Left ventricle myocardium inferior (tissue), 1 donor: ENCODE measurements at regions not wholly inside any gene's neighbourhood (a gene's known extent, or its start where the extent isn't known, plus 50 kb on each side); places are given as distances from the start of the nearest gene placed in this dataset.

Experiments
- DNase-seq: peaks from one replicate; pipeline ENCODE4 v3.0.0-alpha.2; 2020
- H3K27ac ChIP-seq: fragments of 200-600 bp; replicated peaks from 2 replicates; pipeline ENCODE4 v1.8.0; 2021
- H3K27me3 ChIP-seq: fragments of 200-600 bp; 2 replicates; pipeline ENCODE4 v1.8.0; 2021; ENCODE audit warnings: low read depth
- H3K36me3 ChIP-seq: fragments of 200-600 bp; 2 replicates; pipeline ENCODE4 v1.8.0; 2021
- H3K4me1 ChIP-seq: fragments of 200-600 bp; 2 replicates; pipeline ENCODE4 v1.8.0; 2021
- H3K4me3 ChIP-seq: fragments of 200-600 bp; 2 replicates; pipeline ENCODE4 v1.8.0; 2021; ENCODE audit warnings: mild to moderate bottlenecking, moderate library complexity
- H3K9me3 ChIP-seq: fragments of 200-600 bp; replicated peaks from 2 replicates; pipeline ENCODE4 v1.8.0; 2021
- intact Hi-C: fragments of 100-400 bp; cut with micrococcal nuclease; formaldehyde crosslinking; loops from one replicate; pipeline ENCODE4 v1.11.0; 2022
- TF ChIP-seq, protein P1 (sequence below): fragments of 200-600 bp; IDR thresholded peaks from 2 replicates; pipeline ENCODE4 v1.8.0; 2021; ENCODE audit warnings: antibody characterized with exemption, mild to moderate bottlenecking, borderline replicate concordance
- donor health status: DM: no; HTN: yes; CAD: no; lungs with severe emphysema.

DNA sequence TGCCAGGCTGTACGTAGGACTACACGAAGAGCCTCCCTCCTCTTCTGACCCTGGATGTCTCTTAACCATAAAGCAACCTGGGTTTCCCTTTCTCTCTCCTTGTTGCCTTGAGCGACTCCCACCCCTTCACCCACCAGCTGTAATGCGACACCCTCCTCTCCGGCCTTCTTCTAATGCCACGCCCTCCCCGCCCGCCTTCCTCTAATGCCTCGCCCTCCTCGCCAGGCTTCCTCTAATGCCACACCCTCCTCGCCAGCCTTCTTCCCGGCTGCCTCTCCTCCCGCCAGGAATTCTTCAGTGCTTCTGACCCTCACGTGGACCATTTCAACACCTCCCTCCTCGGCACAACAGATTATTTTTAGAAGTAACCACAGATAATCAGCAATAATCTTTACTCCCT is 348.5 kb upstream of the SHH start:
- no peaks in the 10 kb centered on the region for H3K36me3 ChIP-seq
- intact Hi-C loops = no loop called here
- DNase-seq = no peak
- H3K9me3 ChIP-seq = no peaks in the 10 kb centered on the region
- H3K27me3 ChIP-seq = peaks cover 52% of the 10 kb centered on the region
- H3K4me3 ChIP-seq = no peak overlapping the region
- H3K4me1 ChIP-seq = no peaks in the 10 kb centered on the region
- no peak overlapping the region for H3K27ac ChIP-seq
- TF ChIP-seq, protein P1, sequence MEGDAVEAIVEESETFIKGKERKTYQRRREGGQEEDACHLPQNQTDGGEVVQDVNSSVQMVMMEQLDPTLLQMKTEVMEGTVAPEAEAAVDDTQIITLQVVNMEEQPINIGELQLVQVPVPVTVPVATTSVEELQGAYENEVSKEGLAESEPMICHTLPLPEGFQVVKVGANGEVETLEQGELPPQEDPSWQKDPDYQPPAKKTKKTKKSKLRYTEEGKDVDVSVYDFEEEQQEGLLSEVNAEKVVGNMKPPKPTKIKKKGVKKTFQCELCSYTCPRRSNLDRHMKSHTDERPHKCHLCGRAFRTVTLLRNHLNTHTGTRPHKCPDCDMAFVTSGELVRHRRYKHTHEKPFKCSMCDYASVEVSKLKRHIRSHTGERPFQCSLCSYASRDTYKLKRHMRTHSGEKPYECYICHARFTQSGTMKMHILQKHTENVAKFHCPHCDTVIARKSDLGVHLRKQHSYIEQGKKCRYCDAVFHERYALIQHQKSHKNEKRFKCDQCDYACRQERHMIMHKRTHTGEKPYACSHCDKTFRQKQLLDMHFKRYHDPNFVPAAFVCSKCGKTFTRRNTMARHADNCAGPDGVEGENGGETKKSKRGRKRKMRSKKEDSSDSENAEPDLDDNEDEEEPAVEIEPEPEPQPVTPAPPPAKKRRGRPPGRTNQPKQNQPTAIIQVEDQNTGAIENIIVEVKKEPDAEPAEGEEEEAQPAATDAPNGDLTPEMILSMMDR = no peak

DNA sequence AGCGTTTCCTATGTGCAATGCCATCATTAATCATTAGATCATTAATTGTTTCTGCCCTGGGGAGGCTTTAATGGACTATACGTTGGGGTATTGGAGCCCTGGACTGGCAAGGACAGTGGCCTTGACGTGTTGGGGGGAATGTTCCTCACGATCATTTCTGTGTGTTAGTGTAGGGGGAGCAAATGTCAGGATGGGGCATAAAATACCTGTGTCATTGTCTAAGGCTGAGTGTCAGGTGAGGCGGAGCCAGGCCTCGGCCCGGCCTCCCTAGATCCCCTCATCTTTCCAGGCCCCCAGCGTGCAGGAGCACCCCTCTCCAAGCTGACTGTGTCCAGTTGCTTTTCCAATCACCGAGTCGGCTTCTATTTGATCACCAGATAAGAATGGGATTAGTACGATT is 346.4 kb upstream of the SHH start:
- Histone ChIP-seq H3K27me3 (peaks cover 52% of the 10 kb centered on the region), H3K4me1 (no peaks in the 10 kb centered on the region), H3K4me3 (no peak overlapping the region), H3K36me3 (no peaks in the 10 kb centered on the region), H3K27ac (no peak overlapping the region), H3K9me3 (no peaks in the 10 kb centered on the region)
- TF ChIP-seq, protein P1 = no peak
- DNase-seq = no peak
- intact Hi-C loops = no loop called here

DNA sequence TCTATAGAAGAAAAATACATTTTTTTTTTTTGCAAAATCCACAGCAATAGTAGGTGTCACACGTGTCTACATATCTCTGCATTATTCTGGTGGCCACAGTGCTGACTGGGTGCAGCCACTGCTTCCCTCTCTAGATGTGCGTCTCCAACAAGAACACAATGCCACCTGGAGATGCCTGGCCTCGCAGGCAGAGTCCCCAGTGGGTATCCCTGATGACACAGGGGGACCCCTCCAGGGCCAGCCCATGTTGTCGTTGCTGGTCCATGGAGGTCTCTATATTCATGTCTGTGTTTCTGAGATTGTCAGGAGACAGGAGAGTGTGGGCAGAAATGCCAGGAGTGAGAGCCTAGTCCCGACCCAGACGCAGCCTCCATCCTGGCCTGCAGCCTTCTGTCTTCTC is 345.9 kb upstream of the SHH start:
- Histone ChIP-seq H3K4me3 (no peak overlapping the region), H3K27ac (no peak overlapping the region), H3K36me3 (no peaks in the 10 kb centered on the region), H3K27me3 (peaks cover 52% of the 10 kb centered on the region), H3K4me1 (no peaks in the 10 kb centered on the region), H3K9me3 (no peaks in the 10 kb centered on the region)
- TF ChIP-seq, protein P1 = no peak
- no peak for DNase-seq
- intact Hi-C loops = no loop called here

DNA sequence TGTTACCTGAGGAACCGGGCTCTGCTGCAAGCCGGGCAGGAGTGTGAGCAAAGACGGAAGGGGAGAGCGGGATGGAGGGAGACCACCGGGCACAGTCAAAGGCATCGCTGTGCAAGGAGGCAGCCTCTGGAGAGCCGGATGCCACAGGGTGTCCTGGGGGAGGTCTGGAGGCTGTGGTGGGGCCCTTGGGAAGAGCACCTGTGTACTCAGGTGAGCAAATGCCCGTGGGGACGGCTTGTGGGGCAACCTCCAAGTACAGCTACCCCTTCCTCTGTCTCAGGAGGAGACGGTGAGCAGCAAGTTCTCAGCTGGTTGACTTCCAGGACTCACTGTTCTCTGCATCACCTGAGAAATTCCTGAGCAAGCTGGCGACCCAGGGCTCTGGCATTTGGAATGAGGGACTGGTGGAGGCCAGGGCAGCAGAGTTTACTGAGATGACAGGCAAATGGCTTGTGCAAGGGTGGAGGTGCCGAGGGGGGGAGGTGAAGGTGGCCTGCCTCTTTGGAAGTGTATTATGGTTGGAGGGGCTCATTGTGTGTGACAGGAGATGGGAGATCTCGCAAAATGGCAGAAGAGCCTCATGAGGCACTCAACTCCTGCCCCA is 345.2 kb upstream of the SHH start:
- TF ChIP-seq, protein P1 = no peak

DNA sequence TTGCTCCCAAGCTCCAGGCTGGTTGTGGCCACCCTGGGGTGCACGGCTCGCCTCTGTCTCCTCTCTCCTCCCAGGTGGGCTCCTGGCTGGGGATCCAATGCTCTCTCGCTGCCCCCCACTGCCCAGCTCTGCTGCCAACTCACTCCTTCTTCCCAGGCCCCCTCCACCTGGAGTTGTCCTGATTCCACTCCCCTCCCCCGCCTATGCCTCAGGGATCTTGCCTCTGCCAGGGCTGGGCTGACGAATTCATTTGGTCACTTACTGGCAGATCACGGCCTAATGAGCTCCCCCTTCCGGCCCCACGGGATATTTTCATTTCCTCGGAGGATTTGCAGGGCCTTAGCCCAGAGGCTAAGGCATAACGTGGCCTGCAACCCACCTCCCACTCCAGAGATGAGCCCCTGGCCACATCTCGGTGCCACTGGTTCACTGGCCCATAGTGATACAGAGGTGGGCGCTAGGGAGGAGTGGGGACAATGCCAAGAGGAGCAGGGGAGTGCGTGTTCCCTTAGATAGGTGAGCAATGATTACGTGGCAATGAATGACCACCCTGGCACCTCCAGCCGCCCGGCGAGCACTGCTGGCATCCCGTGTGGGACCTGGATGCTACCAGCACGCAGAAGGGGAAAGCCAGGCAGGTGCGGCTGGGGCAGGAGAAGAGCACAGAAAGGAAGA is 344.6 kb upstream of the SHH start:
- no peak for DNase-seq
- H3K27ac ChIP-seq = no peak overlapping the region
- H3K4me1 ChIP-seq = no peaks in the 10 kb centered on the region
- TF ChIP-seq, protein P1 = no peak
- H3K27me3 ChIP-seq = peaks cover 49% of the 10 kb centered on the region
- no peak overlapping the region for H3K4me3 ChIP-seq
- H3K9me3 ChIP-seq = no peaks in the 10 kb centered on the region
- no peaks in the 10 kb centered on the region for H3K36me3 ChIP-seq
- intact Hi-C loops = no loop called here

More for the DNA sequence above, 345.2 kb upstream of the SHH start:
- intact Hi-C loops = no loop called here
- Histone ChIP-seq H3K27me3 (peaks cover 49% of the 10 kb centered on the region), H3K4me3 (no peak overlapping the region), H3K27ac (no peak overlapping the region), H3K4me1 (no peaks in the 10 kb centered on the region), H3K36me3 (no peaks in the 10 kb centered on the region), H3K9me3 (no peaks in the 10 kb centered on the region)
- DNase-seq = no peak
